Keratinocyte (primary cell): ENCODE measurements at regions not wholly inside any gene's neighbourhood (a gene's known extent, or its start where the extent isn't known, plus 50 kb on each side); places are given as distances from the start of the nearest gene placed in this dataset.
A peak's percentile ranks its signal among the peaks of the same experiment; 100 is the strongest.

Experiments
- CTCF ChIP-seq, 3 experiments: IDR thresholded peaks in 1 of 3; conservative IDR thresholded peaks in 1 of 3; optimal IDR thresholded peaks in 1 of 3; 2 replicates in 2 of 3; 3 replicates in 1 of 3; pipeline versions ENCODE3 to v1.5.1; 2011; ENCODE audit warnings: low read length in 3 of 3, mild to moderate bottlenecking in 3 of 3, moderate library complexity in 2 of 3, control low read depth in 1 of 3, inconsistent platforms in 1 of 3; ENCODE audit not compliant: insufficient read depth in 2 of 3; ENCODE audit errors: extremely low read depth in 1 of 3
- EZH2 ChIP-seq: IDR thresholded peaks from one replicate; pipeline ENCODE4 v1.6.1; 2012; ENCODE audit warnings: inconsistent platforms, mild to moderate bottlenecking, low read length, moderate library complexity

GRCh38 chr2:111698743-111699554 is 185.0 kb downstream of the ANAPC1 start:
- TF ChIP-seq CTCF (optimal IDR thresholded peaks at IDR 0.05 in 1 of 3, IDR thresholded peaks at IDR 0.05 in 1 of 3, conservative IDR thresholded peaks at IDR 0.05 in 1 of 3; ENCODE audit: extremely low read depth in 1 of 3, insufficient read depth in 2 of 3, low read length in 3 of 3) (peak; percentile 21 to 80 (median 68)), EZH2 (no peak)
